HG03159 (cell line): ENCODE measurements at regions not wholly inside any gene's neighbourhood (a gene's known extent, or its start where the extent isn't known, plus 50 kb on each side); places are given as distances from the start of the nearest gene placed in this dataset.
"Not testable (repeated sequence)": the region's sequence is repeated elsewhere in the genome, so short reads cannot be mapped to it uniquely, and the experiment has no call there.

ENCODE experiments used
- ATAC-seq: cut with Tn5 transposase; IDR thresholded peaks from one replicate; pipeline ENCODE4 v1.9.1; 2021; ENCODE audit warnings: mild to moderate bottlenecking, moderate library complexity; ENCODE audit not compliant: unreplicated experiment

GRCh38 chr6:144572541-144572940 is 287.4 kb downstream of the UTRN start:
- not testable (repeated sequence) for ATAC-seq

GRCh38 chr6:144574796-144575195 is 289.7 kb downstream of the UTRN start:
- no peak for ATAC-seq

- ATAC-seq = no peak
Measured at GRCh38 chr6:144575327-144575726, 290.2 kb downstream of the UTRN start.

GRCh38 chr6:144576871-144577270 is 291.7 kb downstream of the UTRN start:
- ATAC-seq = no peak

- no peak for ATAC-seq
Measured at GRCh38 chr6:144578385-144579350, 293.5 kb downstream of the UTRN start.

GRCh38 chr6:144580039-144580438 is 294.9 kb downstream of the UTRN start:
- ATAC-seq = no peak

- no peak for ATAC-seq
Measured at GRCh38 chr6:144580771-144581170, 295.6 kb downstream of the UTRN start.

- no peak for ATAC-seq
Measured at GRCh38 chr6:144581812-144582537, 296.8 kb downstream of the UTRN start.

GRCh38 chr6:144582939-144583613 is 297.9 kb downstream of the UTRN start:
- ATAC-seq = peak; percentile 94

- ATAC-seq = peak; percentile 1
Measured at GRCh38 chr6:144583614-144583954, 298.4 kb downstream of the UTRN start.

- no peak for ATAC-seq
Measured at GRCh38 chr6:144585217-144585814, 300.2 kb downstream of the UTRN start.

- no peak for ATAC-seq
Measured at GRCh38 chr6:144586986-144587385, 301.9 kb downstream of the UTRN start.

- ATAC-seq = peak; percentile 77
Measured at GRCh38 chr6:144588697-144589325, 303.7 kb downstream of the UTRN start.

GRCh38 chr6:144590532-144590931 is 305.4 kb downstream of the UTRN start:
- no peak for ATAC-seq

- ATAC-seq = no peak
Measured at GRCh38 chr6:144593392-144593791, 308.3 kb downstream of the UTRN start.

- ATAC-seq = no peak
Measured at GRCh38 chr6:144594585-144594984, 309.4 kb downstream of the UTRN start.

- ATAC-seq = no peak
Measured at GRCh38 chr6:144595266-144595665, 310.1 kb downstream of the UTRN start.

- no peak for ATAC-seq
Measured at GRCh38 chr6:144597511-144597910, 312.4 kb downstream of the UTRN start.

- ATAC-seq = no peak
Measured at GRCh38 chr6:144599615-144600014, 314.5 kb downstream of the UTRN start.

GRCh38 chr6:144601221-144601620 is 316.1 kb downstream of the UTRN start:
- ATAC-seq = no peak
